NCI-H187 (cell line): ENCODE measurements at regions not wholly inside any gene's neighbourhood (a gene's known extent, or its start where the extent isn't known, plus 50 kb on each side); places are given as distances from the start of the nearest gene placed in this dataset.

ENCODE experiments used
- DNase-seq, 2 experiments: peaks; one replicate each; lab custom pipeline; 2025; lab: John Stamatoyannopoulos, UW

DNA sequence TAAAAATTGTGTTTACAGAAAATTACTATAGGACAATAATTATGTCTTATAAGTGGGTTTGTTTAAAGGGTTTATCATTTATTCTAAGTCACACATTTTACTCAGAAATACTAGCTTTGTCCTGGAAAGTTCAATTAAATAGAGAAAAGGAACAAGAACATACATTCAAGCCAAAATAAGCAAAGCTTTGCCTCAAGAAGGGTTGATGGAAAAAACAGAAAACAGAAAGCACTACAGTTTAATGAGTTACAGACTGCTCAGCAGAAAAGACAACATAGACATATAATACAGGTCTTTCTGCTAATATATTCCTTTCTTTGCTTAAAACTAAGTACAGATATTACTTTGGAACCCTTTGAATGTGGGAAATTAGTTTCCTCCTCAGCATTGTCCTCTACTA, 703.0 kb upstream of the LRFN5 start:
- no peak for DNase-seq

- DNase-seq = no peak
Measured at GRCh38 chr14:40899435-40899834, 707.2 kb upstream of the LRFN5 start.

DNA sequence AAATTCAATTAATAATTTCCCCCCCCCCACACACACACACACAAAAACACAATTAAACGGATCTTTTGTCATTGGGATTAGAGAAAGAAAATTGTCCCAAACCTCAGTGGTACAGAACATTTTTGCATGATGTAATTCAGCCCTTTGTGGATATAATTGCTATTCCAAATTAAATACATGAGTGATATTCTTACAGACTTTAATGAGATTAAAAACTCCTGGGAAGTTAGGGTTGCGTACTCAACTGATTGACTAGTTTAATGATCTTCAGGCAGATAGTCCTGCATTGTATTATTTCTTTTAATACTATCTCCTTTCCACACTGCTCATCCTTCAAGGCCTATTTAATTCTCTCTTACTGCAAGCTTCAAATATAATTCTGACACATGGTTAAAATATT, 711.8 kb upstream of the LRFN5 start:
- DNase-seq = no peak

DNA sequence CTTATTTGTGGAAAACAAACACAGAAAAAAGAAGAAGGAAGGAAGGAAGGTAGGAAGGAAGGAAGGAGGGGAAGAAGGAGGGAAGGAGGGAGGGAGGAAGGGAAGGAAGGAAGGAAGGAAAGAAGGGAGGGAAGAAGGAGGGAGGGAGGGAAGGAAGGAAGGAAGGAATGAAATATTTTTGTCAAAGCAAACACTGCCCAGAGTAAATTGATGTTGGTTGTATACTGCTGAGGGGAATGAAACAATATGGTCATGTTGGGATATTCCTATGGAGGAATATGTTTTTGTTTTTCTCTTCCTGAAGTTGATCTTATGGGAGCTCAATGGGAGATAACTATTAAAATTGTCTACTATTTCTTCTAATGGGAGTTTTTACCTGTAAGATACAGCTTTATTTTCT, 717.5 kb upstream of the LRFN5 start:
- DNase-seq = no peak

GRCh38 chr14:40887912-40888311, 718.8 kb upstream of the LRFN5 start:
- no peak for DNase-seq

GRCh38 chr14:40870252-40870651, 736.4 kb upstream of the LRFN5 start:
- DNase-seq = no peak

- no peak for DNase-seq
Measured at GRCh38 chr14:40859055-40859454, 747.6 kb upstream of the LRFN5 start.

DNA sequence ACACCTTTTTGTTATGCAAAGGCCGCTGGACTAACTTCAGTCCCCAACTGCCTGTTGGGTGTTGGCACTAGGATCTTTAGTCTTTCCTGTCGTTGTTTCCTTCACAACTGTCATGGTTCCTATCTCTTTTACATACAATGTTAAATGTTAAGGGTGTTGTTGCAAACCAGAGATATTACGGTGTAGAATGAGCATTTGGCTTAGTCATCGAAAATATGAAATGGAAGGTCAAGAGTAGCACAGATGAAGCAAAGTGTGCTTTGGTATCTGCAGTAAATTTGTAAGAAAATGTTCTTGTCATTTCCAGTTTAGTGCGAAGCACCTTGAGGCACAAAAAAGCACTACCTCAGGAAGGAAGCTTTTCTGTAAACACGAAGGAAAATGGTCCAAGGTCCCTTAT, 751.3 kb upstream of the LRFN5 start:
- DNase-seq = no peak

- DNase-seq = no peak
Measured at GRCh38 chr14:40850191-40850590, 756.5 kb upstream of the LRFN5 start.

DNA sequence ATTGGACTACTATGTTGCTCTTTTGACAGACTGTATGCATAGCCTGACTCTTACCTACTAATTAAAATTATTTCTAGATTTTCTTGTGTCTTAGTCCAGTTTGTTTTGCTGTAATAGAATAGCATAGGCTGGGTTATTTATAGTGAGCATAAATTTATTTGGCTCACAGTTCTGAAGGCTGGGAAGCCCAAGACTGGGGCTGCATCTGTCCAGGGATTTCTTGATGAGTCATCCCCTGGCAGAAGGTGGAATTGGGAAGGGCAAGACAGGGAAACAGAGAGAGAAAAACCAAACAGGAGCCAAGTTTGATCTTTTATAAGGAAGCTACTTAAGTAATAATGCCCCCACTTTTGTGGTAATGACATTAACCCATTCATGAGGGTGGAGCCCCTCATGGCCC, 759.2 kb upstream of the LRFN5 start:
- no peak for DNase-seq

DNA sequence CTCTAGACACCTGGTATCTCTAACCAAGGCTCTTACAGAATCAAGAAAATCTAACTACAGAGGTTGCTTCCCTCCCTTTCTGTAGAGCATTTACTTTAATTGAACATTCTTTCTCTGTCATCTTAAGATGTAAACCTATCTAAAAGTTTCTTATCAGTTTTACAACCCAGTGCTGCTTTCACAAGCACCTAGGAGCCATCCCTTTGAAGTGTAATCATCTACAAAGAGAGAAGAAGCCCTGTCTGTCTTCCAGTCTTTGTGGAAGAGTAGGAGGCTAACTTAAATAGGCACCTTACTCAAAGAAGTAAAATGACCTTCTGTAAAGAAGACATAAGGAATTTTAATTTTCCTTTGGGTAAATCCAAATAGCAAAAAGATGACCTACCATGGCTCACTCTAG, 763.9 kb upstream of the LRFN5 start:
- DNase-seq = no peak

DNA sequence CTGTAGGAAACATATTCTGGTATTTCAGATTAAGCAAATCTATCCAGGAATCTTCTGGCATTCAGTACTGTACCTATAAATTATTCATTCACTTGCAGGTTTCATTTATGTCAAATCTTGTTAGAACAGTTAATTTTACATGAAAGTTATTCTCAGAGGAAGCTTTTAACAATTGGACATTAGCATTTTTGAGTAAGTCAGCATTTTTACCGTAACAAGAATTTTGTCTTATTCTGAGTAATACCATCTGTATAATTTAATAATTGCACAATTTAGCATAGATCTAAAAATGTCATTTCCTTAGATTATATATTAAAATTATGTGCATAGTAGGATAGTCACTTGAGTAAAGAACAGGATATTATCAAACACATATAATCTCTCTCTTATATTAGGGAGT, 764.8 kb upstream of the LRFN5 start:
- no peak for DNase-seq

DNA sequence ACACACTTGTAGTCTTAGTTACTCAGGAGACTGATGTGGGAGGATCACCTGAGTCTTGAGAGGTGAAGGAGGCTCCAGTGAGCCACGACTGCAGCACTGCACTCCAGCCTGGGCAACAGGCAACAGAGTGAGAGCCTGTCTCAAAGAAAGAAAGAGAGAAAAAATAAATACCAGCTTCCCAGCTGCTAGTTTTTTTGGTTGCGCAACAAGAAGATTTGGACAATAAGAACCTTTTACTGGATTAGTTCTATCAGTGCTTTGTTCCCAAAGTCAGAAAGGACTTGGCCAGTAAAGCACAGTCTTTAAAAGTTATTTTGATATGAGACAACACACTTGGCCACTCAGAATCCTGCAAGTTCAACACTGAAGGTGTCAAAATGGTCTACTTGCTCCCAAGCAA, 768.1 kb upstream of the LRFN5 start:
- DNase-seq = no peak

- no peak for DNase-seq
Measured at GRCh38 chr14:40806471-40806870, 800.2 kb upstream of the LRFN5 start.

DNA sequence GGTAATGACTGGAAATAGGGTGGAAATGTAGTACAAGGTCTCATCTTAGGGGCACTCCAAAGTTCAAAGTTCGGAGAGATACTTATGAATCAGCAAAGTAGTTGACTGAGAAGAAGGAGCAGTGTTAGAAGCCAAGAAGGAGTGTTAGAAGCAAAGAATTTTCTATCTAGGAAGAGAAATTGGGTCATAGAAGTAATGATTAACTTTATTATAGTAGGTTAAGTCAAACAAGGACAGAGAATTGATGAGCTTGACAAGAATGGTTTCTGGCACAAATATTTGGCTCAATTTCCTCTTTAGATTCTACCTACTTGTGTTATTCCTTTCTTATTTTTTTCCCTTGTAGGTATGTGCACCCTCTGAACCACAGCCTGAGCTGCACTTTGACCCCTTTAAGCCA, 810.5 kb upstream of the LRFN5 start:
- no peak for DNase-seq

DNA sequence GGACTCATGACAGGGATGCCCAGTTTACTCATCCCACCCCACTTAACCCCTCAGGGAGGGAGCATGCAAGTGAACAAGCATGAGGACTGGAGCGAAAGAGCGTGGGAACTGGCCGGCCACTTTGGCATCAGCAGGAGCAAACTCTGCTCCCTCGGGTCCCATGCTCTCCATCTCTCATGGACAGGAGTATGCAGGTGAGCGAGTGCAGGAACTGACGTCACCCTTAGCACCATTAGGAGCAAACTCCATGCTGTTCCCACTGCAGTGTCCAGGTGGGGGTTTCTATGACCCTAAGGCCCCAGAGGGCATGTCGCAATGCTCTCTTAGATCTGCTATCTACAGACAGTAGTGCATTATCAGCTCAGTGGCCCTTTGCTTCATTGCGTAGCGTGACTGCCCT, 821.8 kb upstream of the LRFN5 start:
- no peak for DNase-seq

GRCh38 chr14:40762685-40763084, 844.0 kb upstream of the LRFN5 start:
- no peak for DNase-seq

DNA sequence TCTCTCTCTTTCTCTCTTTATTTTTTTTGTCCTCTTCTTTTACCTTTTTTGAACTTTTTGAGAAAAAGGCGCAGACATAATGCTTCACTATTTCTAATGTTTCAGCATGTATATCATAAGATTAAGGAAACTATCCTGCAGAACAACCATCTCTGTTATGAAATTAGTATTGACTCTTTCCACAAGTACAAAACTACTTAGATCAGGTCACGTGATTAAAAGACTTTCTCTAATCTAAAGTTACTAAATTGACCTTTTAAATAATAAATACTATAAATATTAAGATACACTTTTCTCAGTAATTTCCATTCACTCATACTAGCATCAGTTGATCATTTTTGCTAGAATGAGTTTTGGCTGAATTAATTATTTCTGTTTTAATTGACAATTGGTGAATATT, 844.5 kb upstream of the LRFN5 start:
- DNase-seq = no peak

DNA sequence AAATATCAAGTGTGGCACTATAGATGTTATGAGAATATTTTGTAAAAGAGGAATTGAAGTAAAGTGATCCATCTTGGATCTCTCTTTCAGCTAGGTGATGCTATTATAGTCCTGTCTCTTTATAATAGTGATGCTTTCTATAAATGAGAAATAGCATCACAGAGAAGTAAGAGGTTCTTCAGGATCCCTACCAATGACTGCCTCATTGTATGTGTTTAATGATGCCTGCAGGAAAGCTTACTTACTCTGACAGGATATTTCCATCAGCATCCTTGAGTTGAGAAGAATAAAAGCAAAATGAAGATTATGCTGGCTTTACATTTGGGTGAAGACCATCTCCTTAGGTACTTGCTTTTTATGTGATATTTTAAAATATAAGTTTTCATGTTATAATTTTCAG, 846.0 kb upstream of the LRFN5 start:
- DNase-seq = no peak

- no peak for DNase-seq
Measured at GRCh38 chr14:40758076-40758475, 848.6 kb upstream of the LRFN5 start.

DNA sequence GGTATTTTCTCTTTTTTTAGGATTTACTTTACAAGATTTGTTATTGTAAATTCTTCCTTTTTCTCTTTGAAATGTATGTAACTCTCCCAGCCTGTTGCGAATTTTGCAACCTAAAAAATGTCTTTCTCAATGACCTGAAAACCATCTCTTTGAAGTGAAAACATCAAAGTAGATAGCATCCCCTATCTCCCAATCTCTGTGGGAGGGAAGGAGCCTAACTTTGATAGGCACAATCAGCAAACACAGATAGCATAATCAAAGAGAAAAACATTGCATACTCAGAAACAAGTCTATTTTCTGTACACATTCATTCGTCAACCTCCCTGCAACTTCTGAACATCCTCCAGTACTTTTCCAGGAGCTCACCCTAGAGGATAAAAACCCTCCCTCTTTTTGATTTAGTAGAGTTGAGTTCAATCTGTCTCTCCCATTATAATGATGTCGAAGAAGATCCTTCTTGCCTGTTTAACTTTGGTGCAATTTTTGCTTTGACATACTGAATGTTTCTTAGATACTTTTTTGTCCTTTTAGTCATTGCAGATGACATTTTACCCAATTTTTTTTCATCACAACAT, 849.2 kb upstream of the LRFN5 start:
- no peak for DNase-seq

DNA sequence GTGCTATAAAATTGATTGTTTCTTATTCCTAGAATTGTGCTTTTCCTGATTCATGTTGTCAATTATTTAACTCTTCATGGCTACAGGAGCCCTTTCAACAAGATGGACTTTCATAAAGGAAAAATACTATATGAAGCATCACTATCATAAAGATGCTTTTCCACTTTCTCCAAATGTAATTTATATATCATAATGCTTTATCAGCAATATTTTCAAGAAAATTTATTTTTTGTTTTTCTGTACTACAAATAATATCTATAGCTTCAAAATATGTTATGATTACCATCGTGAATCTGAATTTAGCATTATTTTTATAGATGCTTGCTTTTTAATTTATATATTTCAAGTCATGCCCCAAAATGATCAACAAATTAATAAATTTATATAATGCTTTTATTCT, 873.5 kb upstream of the LRFN5 start:
- no peak for DNase-seq

DNA sequence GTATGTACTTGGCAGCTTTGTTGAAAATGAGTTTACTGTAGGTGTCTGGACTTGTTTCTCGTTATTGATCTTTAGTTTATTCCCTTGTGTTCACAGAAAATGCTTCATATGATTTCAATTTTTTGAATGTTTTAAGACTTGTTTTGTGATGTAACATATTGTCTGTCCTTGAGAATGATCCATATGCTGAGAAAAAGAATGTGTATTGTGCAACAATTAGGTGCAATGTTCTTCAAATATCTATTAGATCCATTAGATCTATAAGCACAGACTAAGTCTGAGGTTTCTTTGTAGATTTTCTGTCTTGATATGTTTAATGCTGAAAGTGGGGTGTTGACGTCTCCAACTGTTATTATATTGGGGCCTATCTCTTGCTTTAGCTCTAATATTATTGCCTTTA, 879.6 kb upstream of the LRFN5 start:
- DNase-seq = no peak

DNA sequence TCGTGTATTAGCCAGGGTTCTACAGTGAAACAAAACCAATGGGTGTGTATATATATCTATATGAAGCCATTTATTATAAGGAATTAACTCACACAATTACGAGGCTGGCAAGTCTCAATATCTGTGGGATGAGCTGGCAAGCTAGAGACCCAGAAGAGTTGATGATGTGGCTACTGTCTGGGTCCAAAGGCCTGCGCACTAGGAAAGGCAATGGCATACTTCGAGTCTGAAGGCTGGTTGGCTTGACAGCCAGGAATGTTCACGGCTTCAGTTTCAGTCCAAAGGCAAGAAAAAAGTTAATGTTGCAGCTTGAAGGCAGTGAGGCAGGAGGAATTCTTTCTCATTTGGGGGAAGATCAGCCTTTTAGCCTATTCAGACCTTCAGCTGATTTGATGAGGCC, 893.3 kb upstream of the LRFN5 start:
- no peak for DNase-seq

DNA sequence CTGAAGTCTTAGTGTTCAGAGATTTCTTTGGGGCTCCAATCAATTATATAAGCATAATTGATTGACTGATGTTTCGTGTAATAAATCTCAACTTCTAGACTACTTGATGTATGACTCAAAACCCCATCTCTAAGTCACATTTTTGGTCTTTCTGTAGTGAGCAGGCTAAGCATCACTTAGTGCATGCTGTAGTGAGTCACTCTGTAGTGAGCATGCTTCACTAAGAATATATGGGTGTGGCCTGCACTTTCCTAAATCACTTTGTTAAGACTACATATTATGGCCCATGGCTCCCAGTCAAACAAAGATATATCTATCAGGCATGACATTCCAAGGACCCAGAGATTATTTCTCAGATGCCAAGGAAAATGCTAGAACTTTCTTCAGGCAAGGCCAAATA, 909.4 kb upstream of the LRFN5 start:
- no peak for DNase-seq
